Activated T-cell treated with anti-CD3 and anti-CD28 coated beads for 4 hours (primary cell): ENCODE measurements at regions not wholly inside any gene's neighbourhood (a gene's known extent, or its start where the extent isn't known, plus 50 kb on each side); places are given as distances from the start of the nearest gene placed in this dataset.

Experiments used
- DNase-seq: peaks from one replicate; pipeline ENCODE4 v3.0.0-alpha.2; 2020

- DNase-seq = no peak
Observed at GRCh38 chr5:159826351-159827214, 89.7 kb upstream of the ADRA1B start.

GRCh38 chr5:159827861-159828260 is 88.4 kb upstream of the ADRA1B start:
- DNase-seq = no peak

GRCh38 chr5:159832073-159832472 is 84.2 kb upstream of the ADRA1B start:
- DNase-seq = no peak

GRCh38 chr5:159833088-159833487 is 83.2 kb upstream of the ADRA1B start:
- no peak for DNase-seq

- no peak for DNase-seq
Observed at GRCh38 chr5:159833846-159834245, 82.4 kb upstream of the ADRA1B start.

GRCh38 chr5:159835548-159835947 is 80.7 kb upstream of the ADRA1B start:
- DNase-seq = no peak

GRCh38 chr5:159836691-159837090 is 79.6 kb upstream of the ADRA1B start:
- no peak for DNase-seq

GRCh38 chr5:159837860-159838259 is 78.4 kb upstream of the ADRA1B start:
- no peak for DNase-seq

GRCh38 chr5:159838551-159839222 is 77.6 kb upstream of the ADRA1B start:
- no peak for DNase-seq

GRCh38 chr5:159844267-159845121 is 71.8 kb upstream of the ADRA1B start:
- no peak for DNase-seq

- DNase-seq = no peak
Observed at GRCh38 chr5:159849437-159850083, 66.7 kb upstream of the ADRA1B start.

GRCh38 chr5:159850160-159850559 is 66.1 kb upstream of the ADRA1B start:
- no peak for DNase-seq

- DNase-seq = no peak
Observed at GRCh38 chr5:159851053-159851452, 65.2 kb upstream of the ADRA1B start.

- no peak for DNase-seq
Observed at GRCh38 chr5:159854916-159855315, 61.4 kb upstream of the ADRA1B start.

- no peak for DNase-seq
Observed at GRCh38 chr5:159855476-159856191, 60.6 kb upstream of the ADRA1B start.

GRCh38 chr5:159858871-159859270 is 57.4 kb upstream of the ADRA1B start:
- no peak for DNase-seq

- DNase-seq = no peak
Observed at GRCh38 chr5:159861086-159861485, 55.2 kb upstream of the ADRA1B start.

GRCh38 chr5:159864885-159865691 is 51.2 kb upstream of the ADRA1B start:
- DNase-seq = no peak

- no peak for DNase-seq
Observed at GRCh38 chr5:159866093-159866492, 50.2 kb upstream of the ADRA1B start.
